ENCODE measurements at regions not wholly inside any gene's neighbourhood (a gene's known extent, or its start where the extent isn't known, plus 50 kb on each side); places are given as distances from the start of the nearest gene placed in this dataset.

GRCh38 chr5:53424686-53425615 is 55.5 kb upstream of the FST start:
- in situ Hi-C loops (cut with MboI; ENCODE audit: low pct_unique_long_range_greater_than_20kb, low sequenced_read_pairs), result no loop called here
- no peak for DNase-seq

DNA sequence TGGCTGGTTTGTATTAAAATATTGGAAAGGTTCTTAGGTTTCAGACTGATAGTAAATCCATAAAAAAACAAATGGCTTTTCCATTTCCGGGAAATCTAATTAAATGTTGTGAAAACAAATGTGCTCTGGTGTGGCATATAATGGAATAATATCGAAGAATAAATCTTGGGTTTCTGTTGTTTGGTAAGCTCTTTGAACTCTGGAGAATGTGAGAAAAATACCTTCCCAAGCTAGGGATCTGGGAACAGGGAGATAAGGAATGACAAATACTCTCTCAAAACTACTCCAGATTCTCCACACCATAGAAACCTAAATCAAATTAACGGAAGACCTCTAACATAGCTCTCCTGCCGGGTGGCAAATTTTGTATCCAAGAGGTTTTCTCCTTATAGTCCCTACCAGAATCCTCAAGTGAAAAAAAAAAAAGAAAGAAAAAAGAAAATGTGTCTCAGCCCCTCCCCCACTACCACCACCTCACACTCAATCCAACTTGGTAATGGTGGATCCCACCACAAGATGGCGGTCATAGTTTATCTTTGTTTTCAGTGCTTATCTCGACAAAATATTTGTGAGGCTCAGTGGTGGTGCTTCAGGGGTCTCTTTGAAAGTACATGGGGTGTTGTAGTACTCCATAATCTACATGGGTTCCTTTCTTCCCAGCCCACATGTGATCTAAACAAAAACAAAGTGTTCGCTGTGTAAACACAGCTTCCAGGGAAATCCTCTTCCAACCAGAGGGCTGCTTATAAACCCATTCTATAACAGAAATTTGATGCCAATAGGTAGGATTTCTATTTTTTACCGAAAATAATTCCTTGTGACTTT is 54.5 kb upstream of the FST start:
- in situ Hi-C loops (cut with MboI; ENCODE audit: low pct_unique_long_range_greater_than_20kb, low sequenced_read_pairs), result no loop called here
- DNase-seq, result peak; percentile 75

- no peak for DNase-seq
- in situ Hi-C loops (cut with MboI; ENCODE audit: low pct_unique_long_range_greater_than_20kb, low sequenced_read_pairs), result no loop called here
Measured at GRCh38 chr5:53426512-53426830, 54.0 kb upstream of the FST start.

DNA sequence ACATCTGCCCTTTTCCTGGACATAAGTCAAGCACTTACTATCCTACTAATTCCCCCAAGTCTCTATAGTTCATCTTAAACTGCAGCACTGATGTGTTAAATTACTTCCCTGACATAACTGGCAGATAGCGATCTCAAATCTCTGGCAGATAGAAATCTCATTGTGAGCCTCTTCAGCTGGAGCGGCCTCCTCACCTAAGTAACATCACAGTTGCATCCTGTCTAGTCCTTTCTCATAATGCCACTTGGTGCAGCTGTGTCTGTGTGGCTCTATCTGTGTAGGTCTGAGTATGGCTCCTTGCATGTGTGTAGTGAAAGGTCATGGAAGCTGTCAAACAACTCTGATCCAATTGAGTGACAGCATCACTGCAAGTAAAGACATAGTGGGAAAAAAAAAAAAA is 53.6 kb upstream of the FST start:
- in situ Hi-C loops (cut with MboI; ENCODE audit: low pct_unique_long_range_greater_than_20kb, low sequenced_read_pairs), result no loop called here
- DNase-seq, result no peak

DNA sequence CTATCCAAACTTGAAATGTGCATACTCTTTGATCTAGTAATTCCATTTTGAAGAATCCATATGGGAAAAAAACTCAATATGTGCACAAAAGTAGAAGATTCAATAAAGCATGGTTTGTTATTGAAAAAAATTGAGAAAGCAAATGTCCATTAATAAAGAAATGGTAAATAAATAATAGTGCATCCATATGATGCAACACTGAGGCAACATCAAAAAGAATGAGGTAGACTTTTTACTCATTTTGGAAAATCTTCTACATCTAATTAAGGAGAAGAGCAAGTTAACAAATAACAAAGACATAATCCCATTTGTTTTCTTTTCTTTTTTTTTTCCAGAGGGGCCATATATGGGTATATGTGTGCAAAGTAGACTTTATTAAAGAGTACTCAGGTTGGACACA is 52.5 kb upstream of the FST start:
- in situ Hi-C loops (cut with MboI; ENCODE audit: low pct_unique_long_range_greater_than_20kb, low sequenced_read_pairs), result no loop called here
- DNase-seq, result no peak

DNA sequence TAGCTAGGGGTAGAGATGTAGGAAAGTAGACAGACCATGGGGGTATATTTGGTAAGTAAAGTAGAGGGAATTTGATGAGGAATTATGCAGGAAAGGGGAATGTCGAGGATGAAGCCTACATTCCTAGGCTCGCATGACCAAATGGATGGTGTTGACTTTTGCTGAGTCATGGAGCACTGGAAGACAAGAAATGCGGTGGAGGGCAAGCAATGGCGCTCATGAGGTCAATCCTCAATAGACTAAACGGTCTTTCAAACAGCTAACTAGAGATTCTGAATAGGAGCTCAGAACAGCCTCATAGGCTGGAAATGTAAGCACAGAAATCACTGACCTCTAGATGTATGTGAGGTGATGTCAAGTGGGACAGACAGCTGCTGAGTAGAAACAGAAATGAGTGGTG is 50.7 kb upstream of the FST start:
- in situ Hi-C loops (cut with MboI; ENCODE audit: low pct_unique_long_range_greater_than_20kb, low sequenced_read_pairs), result no loop called here
- DNase-seq, result no peak

DNA sequence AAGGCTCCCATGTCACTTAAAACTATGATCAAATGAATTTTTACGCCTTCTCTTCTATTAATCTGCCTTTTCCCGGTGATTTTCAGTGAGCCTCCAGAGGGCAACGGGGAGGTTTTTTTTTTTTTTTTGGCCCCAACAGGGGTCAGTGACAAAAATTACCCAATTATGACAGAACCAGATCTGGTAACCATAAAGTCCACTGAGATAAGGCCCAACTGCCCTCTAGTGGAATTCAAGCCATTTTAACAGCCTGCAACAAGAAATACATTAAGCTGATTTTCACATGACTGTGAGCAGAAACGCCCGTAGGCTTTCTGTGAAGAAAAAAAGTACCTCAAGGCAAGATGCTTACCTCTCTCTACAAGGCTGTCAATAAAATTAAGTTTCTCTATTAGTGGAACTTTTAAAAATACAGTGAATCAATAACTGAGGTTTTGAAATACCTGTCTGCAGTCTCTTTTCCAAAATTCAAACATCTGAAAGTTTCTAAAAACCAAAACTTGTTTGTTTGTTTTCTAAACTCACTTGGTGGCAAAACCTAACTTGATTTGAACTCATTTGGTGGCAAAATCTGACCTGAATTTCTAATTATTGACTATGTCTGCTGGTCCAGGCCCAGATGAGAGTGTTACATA is 49.7 kb upstream of the FST start:
- DNase-seq, result peak; percentile 18
- in situ Hi-C loops (cut with MboI; ENCODE audit: low pct_unique_long_range_greater_than_20kb, low sequenced_read_pairs), result no loop called here
